MM.1S (cell line): ENCODE measurements at regions not wholly inside any gene's neighbourhood (a gene's known extent, or its start where the extent isn't known, plus 50 kb on each side); places are given as distances from the start of the nearest gene placed in this dataset.

ENCODE experiments used
- EZH2 ChIP-seq: fragments of 300-600 bp; sonication (generic); optimal IDR thresholded peaks from 2 replicates; pipeline ENCODE3; 2017; ENCODE audit warnings: low read depth, mild to moderate bottlenecking, antibody characterized with exemption, low read length, mixed read lengths
- TF ChIP-seq, protein P1 (sequence below): fragments of 300-600 bp; sonication (generic); IDR thresholded peaks from 2 replicates; pipeline ENCODE4 v1.5.1; 2016; ENCODE audit warnings: antibody characterized with exemption, low read length, mixed read lengths

DNA sequence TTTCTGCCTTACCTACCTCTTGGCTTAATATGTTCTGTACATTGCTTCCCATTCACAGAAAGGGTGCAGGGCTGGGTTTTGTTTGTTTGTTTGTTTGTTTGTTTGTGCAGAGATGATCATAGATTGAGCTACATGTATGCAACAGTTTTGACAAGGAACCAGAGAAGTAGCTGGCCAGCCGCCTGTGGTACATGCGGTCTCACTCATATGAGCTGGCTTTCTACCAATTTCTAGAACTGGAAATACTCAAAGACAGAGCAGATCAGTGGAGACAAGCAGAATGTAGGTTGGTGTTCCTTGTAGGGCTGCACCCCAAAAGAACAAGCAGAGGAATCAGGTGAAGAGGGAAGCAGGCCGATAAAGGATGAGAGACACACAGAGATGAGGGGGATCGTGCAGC, 502.7 kb downstream of the SOX2 start:
- TF ChIP-seq, protein P1, sequence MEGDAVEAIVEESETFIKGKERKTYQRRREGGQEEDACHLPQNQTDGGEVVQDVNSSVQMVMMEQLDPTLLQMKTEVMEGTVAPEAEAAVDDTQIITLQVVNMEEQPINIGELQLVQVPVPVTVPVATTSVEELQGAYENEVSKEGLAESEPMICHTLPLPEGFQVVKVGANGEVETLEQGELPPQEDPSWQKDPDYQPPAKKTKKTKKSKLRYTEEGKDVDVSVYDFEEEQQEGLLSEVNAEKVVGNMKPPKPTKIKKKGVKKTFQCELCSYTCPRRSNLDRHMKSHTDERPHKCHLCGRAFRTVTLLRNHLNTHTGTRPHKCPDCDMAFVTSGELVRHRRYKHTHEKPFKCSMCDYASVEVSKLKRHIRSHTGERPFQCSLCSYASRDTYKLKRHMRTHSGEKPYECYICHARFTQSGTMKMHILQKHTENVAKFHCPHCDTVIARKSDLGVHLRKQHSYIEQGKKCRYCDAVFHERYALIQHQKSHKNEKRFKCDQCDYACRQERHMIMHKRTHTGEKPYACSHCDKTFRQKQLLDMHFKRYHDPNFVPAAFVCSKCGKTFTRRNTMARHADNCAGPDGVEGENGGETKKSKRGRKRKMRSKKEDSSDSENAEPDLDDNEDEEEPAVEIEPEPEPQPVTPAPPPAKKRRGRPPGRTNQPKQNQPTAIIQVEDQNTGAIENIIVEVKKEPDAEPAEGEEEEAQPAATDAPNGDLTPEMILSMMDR = no peak
- no peak for TF ChIP-seq EZH2
